Embryonic facial prominence (tissue), 1 donor: ENCODE measurements at regions not wholly inside any gene's neighbourhood (a gene's known extent, or its start where the extent isn't known, plus 50 kb on each side); places are given as distances from the start of the nearest gene placed in this dataset.
"Not testable (repeated sequence)": the region's sequence is repeated elsewhere in the genome, so short reads cannot be mapped to it uniquely, and the experiment has no call there.

ENCODE experiments used
- DNase-seq: peaks from one replicate; pipeline ENCODE4 v3.0.0-alpha.2; 2016; ENCODE audit errors: extremely low spot score

DNA sequence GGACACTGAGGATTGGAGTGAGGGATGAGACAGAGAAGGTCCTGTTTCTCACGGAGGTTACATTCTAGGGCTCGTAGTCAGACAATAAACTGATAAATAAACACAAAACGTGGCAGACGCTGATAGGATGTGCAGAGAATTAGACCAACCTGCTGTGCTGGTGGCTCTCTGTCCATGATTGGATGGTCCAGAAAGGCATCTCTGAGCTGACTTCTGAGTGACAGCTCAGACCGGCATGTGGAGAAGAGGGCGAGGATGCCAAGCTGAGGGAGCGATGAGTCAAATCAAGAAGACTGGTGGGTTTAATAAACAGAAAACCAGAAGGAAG lies 132.3 kb upstream of the TAF11L2 start:
- no peak for DNase-seq

GRCh38 chr5:17367256-17367840 lies 130.7 kb upstream of the TAF11L2 start:
- DNase-seq, result no peak

GRCh38 chr5:17370651-17371050 lies 127.4 kb upstream of the TAF11L2 start:
- DNase-seq, result no peak

GRCh38 chr5:17373406-17373805 lies 124.6 kb upstream of the TAF11L2 start:
- no peak for DNase-seq

- no peak for DNase-seq
Measured at GRCh38 chr5:17373814-17374556, 124.0 kb upstream of the TAF11L2 start.

DNA sequence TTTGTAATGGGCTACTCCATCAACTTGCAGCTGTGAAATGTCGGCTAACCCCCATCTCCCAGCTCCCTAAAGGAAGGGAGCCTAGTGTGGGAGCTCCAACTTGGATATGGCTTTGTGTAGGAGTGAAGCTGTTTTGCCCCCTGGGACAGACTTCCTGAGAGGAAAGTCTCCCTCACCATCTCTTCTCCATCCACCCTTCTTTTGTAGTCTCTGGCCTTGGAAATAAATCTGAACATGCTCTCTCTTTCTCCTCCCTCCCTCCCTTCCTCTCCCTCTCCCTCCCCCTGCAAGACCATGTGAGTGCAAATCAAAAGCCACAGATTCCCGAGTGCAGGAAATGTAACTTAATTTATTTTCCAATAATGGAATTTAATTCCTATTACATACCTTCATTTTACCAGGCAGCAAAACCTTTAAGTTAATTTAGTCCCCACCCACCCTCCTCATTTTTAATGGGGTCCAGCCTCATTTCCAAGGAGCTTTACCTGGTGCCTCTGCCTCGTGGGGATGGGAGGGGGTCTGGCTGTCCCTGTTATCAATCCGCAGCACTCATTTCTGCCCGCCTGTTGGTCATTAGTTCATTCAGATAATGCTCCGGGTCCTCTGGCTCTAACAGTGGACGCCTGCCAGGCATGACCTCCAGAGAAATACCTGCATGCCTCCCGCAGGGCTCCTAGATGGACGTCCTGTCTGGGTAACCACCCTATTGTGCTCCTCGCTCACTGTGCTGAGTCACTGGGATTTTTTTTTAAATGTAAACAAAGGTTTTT lies 122.9 kb upstream of the TAF11L2 start:
- no peak for DNase-seq

DNA sequence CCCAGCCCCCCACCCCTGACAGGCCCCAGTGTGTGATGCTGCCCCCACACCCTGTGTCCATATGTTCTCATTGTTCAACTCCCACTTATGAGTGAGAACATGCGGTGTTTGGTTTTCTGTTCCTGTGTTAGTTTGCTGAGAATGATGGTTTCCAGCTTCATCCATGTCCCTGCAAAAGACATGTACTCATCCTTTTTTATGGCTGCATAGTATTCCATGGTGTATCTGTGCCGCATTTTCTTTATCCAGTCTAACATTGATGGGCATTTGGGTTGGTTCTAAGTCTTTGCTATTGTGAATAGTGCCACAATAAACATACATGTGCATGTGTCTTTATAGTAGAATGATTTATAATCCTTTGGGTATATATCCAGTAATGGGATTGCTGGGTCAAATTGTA lies 122.1 kb upstream of the TAF11L2 start:
- DNase-seq, result not testable (repeated sequence)

DNA sequence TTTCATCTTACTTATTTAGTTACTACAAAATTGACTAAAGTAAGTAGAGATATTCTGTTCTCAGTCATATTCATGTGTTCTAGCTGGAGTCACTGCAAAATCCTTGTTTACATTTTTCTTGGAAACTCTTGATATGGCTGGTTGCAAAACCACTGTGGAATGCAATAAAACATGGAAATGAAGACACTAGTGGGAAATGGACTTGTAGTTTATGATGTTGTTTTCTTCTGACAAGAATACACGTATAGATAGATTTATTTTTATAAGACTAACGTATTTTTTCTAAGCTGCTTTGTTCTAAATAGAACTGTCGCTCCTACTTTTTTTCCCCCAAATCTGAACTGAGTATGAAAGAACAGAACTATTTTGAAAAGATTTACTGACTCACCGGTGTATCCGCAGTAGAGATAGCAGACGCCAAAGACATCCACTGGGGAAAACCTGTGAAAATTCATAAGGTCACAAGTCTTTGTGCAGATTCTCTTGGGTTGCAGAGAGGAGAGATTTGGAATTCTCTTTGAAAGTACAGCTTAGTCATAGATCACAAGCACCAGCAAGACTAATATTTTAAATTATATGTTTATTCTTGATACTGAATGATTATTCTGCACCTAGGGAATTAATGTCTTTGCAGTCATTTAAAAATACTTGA lies 119.6 kb upstream of the TAF11L2 start:
- no peak for DNase-seq

GRCh38 chr5:17379100-17379951 lies 118.7 kb upstream of the TAF11L2 start:
- DNase-seq, result peak; percentile 31

- no peak for DNase-seq
Measured at GRCh38 chr5:17381932-17382331, 116.1 kb upstream of the TAF11L2 start.

DNA sequence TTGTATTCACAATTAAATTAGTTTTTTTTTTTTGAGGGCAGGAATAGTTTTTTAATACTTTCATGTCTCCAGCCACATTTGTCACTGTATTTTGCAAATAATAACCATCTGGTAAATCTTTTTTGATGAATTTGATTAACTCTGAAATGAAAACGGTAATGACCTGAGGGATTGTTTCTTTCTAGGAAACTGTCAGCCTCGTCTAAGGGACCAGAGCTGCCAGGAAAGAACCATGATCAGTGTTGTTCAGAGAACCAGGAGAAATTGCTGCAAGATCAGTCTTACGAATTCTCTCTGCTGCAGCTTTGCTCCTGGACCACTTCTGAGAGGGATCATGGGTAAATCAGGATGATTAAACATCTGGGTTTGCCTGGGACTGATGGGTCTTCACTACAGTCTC lies 114.5 kb upstream of the TAF11L2 start:
- no peak for DNase-seq

DNA sequence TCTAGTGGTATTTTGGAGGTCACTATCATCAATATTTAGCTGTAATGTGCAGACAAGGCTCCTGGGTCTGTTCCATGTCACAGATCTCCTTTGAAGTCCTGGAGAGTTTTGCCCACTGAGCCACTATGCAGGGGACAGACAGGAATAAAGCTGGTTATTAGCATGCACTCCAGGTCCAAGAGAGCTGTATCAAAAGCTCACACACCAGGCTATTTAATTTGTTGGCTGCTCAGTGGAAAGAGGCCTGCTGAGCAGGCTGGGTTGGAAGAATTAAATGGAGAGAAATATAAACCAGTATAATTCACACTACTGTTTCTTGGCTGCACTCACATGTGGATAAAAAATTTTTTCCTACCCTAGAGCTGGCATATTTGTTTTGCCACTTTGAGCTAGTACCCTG lies 113.8 kb upstream of the TAF11L2 start:
- no peak for DNase-seq

DNA sequence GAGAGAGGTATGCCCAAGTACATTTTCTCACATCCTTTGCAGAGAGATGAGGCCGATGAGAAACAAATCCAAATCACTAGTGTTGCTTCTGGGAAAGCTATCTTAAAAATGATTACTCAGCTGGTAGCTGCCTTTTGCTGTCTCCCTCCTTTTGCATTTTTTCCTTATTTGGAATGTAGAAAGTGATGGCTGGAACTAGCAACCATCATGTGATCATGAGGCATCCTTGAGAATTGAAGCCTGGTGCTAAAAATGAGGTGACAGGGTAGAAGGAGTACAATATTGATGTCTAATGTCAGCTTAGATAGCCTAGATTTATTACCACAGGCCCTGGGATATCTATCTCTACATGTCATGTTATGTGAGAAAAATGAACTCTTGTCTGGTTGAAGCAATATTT lies 109.3 kb upstream of the TAF11L2 start:
- DNase-seq, result no peak

DNA sequence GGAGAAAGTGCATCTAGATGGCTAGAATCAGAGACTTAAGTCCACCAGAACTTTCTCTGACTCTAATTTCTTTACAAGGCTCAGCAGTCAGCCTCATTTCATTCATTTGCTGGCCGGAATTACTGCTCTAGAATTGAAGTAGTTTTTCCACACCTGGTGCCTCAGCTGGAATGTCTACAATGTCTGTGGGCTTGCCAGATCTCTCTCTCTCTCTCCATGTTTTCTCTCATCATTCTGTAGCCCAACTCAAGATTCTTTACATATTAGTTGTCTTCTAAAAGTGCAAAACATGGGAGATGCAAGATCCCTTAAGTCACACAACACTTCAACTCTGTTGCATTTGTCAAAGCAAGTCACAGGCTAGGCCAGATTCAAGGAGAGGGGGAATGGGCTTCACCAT lies 103.9 kb upstream of the TAF11L2 start:
- no peak for DNase-seq

DNA sequence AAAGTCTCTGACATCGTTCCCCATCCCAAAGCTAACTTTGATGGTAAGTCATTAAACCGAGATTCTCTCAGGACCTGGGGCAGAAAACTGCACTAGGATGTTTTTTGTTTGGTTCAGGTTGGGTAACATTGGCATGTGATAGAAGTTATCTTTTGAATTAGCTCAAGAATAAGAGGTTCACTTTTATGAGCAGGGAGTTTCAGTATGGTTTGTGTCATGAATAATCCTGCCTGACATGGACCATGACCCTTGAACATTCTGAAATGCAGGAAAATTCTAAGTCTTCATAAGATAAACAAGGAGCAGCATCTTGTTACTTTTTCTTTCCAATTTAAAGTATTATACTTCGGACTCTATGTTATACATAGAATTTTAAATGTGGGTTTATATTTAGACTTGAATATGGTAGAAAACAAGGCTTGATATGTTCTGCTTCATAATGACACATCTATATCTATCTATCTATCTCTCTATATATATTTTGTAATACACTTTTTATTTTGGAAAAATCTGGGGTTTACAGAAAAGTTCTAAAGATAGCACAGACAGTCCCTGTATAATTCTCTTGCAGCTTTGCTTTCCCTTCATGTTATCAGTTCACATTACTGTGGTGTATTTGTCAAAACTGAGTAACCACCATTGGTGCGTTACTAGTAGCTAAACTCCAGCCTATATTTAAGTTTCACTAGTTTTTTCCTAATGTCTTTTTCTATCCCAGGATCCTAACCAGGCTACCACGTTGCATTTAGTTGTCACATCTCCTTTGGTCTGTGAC lies 102.7 kb upstream of the TAF11L2 start:
- DNase-seq, result no peak

GRCh38 chr5:17396247-17396646 lies 101.8 kb upstream of the TAF11L2 start:
- no peak for DNase-seq

GRCh38 chr5:17398431-17398830 lies 99.6 kb upstream of the TAF11L2 start:
- DNase-seq, result no peak

DNA sequence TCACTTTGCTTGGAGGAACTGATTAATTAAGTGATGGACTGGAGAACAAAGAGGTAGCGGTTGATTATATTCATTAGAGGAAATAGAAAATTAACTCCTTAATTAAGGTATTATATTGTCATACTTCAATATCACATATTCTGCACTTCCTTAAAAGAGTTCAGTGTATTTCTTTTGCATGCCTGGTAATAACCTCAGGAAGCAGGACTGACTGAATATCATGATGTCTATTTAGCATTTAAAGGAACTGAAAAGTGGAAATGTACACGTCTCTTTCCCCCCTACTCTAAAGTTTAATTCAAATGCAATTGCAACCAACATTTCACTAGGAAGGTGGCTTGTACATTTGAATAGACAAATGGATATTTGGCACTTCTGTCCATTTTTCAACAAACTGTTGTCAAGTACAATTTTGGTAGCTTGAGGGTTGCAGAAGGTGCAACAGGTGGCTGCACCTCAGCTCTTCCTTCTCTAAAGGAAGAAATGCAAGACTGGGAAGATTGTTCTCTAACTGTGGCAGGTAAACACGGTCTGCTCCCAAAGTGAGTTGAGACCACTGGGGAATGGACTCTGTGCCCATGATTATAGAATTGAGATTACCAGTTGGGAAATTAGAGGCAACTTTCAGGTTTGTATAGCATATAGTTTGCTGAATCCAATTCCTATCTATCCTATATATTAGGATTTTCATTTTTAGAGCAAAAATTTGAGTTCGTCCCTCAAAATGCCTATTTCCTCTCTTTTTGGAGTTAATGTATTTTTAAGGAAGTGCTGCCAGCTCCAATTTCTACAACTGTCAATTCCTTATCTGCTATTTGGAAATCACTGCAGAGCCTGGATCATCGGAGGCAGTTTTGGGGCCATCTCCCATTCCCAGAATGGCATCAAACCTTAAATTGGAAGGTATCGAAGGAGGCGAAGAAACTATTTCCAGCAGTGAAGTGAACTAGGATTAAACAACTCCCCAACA lies 98.9 kb upstream of the TAF11L2 start:
- DNase-seq, result no peak

- no peak for DNase-seq
Measured at GRCh38 chr5:17399931-17400330, 98.1 kb upstream of the TAF11L2 start.
